Fibroblast of skin of scalp (primary cell): ENCODE measurements at regions not wholly inside any gene's neighbourhood (a gene's known extent, or its start where the extent isn't known, plus 50 kb on each side); places are given as distances from the start of the nearest gene placed in this dataset.
A peak's percentile ranks its signal among the peaks of the same experiment; 100 is the strongest.
"Not testable (repeated sequence)": the region's sequence is repeated elsewhere in the genome, so short reads cannot be mapped to it uniquely, and the experiment has no call there.

ENCODE experiments used
- DNase-seq: peaks from one replicate; pipeline ENCODE4 v3.0.0-alpha.2; 2013

- DNase-seq, result not testable (repeated sequence)
Measured at GRCh38 chr1:90281886-90282285, 287.0 kb downstream of the ZNF326 start.

DNA sequence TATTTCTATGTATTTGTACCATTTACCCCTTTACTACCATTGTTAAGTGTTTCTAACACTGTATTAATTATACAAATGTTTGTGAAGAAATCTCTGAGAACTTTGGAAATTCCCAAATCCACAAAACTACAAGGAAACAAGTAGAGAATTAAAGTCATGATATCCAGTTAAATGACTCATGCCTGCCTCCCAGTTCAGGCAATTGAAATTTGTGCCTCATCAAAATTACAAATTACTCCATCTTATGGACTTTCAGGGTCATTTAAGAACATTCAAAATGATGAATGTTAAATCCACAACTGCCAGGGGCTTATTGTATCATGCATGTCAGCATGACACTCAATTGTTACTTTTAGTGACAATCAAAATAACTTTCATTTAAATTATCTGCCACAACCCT lies 282.4 kb downstream of the ZNF326 start:
- DNase-seq, result no peak

GRCh38 chr1:90274376-90274775 lies 279.5 kb downstream of the ZNF326 start:
- DNase-seq, result no peak

GRCh38 chr1:90273241-90273774 lies 278.4 kb downstream of the ZNF326 start:
- DNase-seq, result no peak

GRCh38 chr1:90262791-90263190 lies 267.9 kb downstream of the ZNF326 start:
- DNase-seq, result peak; percentile 0

DNA sequence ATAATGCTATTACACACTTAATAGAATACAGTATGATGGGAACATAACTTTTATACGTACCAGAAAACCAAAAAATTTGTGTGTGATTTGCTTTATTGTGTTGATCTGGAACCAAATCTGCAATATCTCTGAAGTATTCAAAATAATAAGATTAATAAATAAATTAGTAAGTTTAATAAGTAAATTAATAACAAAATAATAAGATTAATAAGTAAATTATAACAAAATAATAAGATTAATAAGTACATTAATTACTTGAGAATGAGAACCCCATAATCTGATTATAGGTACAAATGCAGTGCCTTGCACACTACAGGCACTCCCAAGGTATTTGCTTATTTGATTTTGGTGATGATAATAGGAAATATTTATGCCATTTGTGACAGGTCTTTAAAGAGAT lies 267.4 kb downstream of the ZNF326 start:
- no peak for DNase-seq

DNA sequence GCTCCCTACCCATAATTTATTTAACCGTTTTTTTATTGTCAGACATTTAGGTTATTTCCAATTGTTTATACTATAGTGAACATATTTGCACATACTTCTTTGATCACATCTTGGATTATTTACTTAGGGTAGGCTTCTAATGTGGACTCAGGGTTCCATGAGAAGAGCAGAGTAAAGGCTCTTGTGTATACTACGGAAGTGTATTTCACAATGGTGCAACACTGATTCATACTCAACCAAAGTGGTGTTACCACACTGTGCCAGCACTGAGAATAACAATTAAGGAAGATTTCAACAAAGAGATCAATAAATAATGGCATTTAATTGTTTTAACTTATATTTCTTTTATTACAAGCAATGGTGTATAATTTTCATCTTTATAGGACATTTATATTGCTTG lies 251.2 kb downstream of the ZNF326 start:
- DNase-seq, result no peak

DNA sequence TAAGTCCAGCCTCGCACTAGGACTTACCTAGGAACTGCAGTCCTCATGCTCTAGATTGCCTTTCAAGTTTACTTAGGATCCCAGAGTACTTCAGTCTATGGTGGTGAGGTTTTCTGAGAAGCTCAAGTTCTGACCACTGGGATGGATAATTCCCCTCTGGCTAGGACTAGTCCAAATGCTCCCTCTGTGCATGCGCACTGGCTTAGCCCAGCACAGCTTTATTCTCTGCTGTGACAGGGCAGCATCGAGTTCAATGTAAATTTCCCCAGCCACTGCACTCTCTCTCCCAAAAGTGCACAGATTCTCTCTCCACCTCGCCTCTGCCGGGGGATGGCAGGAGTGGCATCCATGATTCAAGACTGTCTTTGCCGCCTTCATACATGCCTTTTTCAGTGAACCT lies 241.6 kb downstream of the ZNF326 start:
- no peak for DNase-seq

GRCh38 chr1:90223401-90223800 lies 228.5 kb downstream of the ZNF326 start:
- no peak for DNase-seq

GRCh38 chr1:90220941-90221693 lies 226.2 kb downstream of the ZNF326 start:
- DNase-seq, result no peak

GRCh38 chr1:90220496-90220895 lies 225.6 kb downstream of the ZNF326 start:
- no peak for DNase-seq

DNA sequence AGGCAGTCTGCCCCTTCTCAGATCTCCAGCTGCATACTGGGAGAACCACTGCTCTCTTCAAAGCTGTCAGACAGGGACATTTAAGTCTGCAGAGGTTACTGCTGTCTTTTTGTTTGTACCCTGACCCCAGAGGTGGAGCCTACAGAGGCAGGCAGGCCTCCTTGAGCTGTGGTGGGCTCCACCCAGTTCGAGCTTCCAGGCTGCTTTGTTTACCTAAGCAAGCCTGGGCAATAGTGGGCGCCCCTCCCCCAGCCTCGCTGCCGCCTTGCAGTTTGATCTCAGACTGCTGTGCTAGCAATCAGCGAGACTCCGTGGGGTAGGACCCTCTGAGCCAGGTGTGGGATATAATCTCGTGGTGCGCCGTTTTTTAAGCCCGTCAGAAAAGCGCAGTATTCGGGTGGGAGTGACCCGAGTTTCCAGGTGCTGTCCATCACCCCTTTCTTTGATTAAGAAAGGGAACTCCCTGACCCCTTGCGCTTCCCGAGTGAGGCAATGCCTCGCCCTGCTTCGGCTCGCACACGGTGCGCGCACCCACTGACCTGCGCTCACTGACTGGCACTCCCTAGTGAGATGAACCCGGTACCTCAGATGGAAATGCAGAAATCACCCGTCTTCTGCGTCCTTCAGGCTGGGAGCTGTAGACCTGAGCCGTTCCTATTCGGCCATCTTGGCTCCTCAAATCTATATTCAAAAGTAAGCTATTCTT lies 224.4 kb downstream of the ZNF326 start:
- DNase-seq, result not testable (repeated sequence)

DNA sequence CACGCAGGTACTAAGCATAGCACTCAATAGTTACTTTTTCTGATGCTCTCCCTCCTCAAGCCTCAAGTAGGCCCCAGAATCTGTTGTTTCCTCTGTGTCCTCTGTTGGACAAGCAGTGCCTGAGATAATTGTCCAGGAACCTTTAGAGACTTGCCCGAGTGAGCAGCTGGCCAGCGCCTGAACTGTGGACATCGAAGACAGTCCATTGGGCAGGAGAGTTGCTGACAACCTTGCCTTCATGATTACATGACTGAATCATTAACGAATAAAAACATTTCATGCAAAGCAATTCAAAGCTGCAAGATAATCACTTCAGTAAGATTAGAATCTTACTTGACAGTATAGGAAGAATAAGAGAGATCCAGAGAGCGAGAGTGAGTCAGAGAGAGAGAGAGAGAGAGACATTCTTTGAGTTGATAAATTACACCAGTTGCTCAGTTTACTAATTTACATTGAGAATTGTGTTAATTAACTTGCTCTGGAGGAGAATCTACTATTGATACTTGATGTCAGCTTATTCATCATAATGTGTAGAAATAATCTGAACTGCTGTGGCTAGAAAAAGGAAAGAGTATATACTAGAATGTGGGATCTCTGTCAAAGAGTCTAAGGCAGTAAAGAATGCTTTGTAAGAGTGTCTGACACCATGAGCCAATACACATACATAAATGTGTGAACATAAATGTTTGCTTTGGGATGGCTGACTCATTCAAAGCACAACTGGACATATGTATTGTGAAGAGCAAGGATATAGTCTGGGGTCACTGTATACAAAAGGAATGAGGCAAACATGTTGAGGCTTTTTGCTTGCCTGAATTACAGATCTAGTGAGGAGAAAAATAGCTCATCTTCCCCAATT lies 216.0 kb downstream of the ZNF326 start:
- DNase-seq, result no peak

DNA sequence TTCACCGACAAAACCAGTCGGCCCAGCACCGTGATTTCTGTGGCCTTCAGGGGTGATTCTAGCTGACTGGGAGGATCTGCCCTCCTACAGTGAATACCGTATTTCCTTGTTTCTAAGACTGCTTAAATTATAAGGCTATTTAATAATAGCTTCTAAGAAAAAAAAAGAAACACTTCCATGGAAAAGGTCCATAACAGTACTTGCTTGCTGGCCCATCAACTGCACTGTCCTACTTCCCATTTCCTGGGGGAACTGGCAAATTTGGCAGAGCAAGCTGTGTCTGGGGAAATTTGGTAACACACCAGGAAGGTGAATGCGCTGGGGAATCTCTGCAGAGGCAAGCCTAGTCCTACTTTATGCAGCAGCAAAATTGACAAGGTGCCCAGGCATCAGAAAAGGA lies 214.0 kb downstream of the ZNF326 start:
- no peak for DNase-seq

DNA sequence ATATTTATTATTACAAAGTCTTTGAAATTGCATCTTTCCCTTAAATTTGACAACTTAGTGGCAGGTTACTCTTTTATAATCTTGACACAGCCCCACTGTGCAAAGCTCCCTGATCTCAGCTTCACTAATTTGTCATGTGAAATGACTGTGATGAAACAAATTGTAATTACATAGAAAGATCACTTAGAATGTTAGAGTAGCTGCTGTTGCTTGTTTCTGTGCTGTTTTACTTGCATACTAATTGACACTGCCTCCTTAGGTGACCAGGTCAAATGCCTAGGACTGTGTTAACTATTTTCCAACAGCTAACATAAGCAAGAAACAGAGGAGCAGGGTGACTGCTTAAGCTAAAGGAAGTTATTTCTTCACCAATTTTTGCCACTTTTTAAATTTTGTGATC lies 211.3 kb downstream of the ZNF326 start:
- no peak for DNase-seq

DNA sequence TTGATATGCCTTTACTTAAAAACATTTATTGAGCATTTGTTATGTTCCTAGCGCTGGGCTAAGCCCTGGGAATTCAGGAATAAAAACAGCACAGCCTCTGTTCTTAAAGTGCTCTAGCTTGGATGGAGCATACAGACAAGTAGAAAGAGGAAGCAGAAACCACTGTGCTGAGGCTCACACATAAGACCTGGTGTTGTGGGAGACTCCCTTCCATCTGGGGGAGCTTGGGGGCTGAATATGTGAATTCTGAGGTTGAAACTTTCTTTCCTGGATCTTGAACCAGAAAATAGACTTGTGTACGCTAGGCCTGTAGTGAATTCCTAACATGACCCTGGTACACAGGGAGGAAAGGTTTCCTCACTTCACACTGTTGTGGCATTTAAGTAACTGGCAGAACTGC lies 209.9 kb downstream of the ZNF326 start:
- no peak for DNase-seq

DNA sequence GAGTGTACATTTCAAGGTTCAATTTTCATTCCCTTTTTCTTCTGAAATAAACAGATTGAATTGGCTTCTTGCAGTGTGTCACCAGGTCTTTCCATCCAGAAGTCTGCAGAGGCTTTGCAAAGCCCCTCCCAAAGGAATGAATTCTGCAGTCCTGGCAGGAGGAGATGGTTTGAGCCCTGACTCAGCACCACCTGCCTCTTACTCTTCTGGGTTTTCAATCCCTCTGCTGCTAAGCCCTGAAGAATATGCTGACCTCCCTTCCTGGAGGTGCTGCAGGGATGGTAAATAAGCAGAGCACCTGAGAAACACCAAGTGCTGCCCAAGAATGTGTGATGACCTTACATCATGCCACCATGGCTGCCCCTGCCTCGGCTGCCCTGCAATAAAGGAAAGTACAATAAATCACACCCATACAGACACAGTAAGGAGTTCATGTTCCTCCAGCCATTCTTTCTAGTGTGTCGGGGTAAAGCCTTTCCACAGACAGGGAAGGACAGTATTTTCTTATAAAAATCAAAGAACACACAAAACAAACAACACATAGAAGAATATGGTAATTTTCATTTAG lies 209.2 kb downstream of the ZNF326 start:
- no peak for DNase-seq

DNA sequence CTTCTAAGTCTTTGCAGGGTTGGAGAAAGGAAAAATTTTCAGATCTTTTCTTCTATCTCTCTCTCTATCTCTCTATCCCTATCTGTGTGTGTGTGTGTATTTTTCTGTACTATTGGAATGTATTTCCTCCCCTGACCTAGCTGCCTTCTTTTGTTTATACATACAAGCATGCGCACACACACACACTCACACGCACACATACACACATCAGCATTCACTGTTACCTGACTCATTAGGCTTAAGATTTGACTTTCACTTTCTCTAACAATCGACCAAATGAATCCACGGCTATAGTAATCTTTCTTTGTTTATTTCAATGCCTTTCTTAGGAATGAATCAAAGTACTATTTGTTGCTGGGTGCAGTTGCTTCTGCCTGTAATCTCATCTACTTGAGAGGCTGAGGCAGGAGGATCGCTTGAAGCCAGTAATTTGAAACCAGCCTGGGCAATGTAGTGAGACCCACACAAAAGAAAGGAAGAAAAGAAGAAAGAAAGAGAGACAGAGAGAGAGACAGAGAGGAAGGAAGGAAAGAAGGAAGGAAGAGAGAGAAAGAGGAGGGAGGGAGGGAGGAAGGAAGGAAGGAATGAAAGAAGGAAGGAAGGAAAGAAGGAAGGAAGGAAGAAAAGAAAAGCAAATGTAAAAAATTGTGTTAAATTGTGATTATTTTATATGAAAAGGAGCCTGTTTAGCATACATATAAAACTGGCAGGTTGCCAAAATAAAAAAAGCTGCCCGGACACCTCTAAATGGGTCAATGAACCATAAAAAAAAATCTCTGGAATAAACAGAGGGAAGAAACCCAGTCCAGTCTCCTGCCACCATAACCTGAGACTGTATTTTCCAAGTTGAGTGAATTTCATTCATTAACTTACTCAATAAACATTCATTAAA lies 206.8 kb downstream of the ZNF326 start:
- no peak for DNase-seq

DNA sequence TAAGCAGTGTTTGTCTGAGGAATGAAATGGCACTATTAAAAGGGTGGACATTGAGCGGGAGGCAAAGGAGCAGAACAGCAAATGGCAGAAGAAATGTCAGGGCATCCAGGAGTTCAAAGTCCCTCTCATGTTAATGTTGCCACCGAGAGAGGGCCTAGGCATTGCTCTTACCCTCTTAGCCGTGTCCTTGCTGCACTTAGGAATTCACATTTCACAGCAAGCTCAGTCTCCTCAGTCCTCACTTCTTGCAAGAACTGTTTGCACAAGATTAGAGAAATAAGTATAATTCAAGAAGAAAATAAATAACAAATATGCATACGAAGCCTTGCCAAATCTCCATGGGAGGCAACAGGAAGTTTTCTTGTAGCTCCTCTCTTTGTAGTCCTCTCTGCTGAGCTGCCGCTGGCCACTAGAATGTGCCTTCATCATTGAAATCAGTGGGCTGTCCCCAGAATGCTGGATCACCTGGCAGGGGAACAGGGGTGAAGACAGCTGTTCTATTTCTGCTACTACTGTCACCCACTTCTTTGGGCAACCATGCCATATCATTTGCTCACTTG lies 205.8 kb downstream of the ZNF326 start:
- no peak for DNase-seq

- no peak for DNase-seq
Measured at GRCh38 chr1:90198616-90199332, 203.9 kb downstream of the ZNF326 start.

- DNase-seq, result no peak
Measured at GRCh38 chr1:90193116-90193515, 198.2 kb downstream of the ZNF326 start.
